ENCODE measurements at regions not wholly inside any gene's neighbourhood (a gene's known extent, or its start where the extent isn't known, plus 50 kb on each side); places are given as distances from the start of the nearest gene placed in this dataset.

- TF ChIP-seq PATZ1 (CRISPR knock-in tag; IDR thresholded peaks at IDR 0.05; ENCODE audit: borderline replicate concordance) = no peak
- no peak for TF ChIP-seq CREB5 (CRISPR knock-in tag; IDR thresholded peaks at IDR 0.05; ENCODE audit: low read depth)
Measured at GRCh38 chr22:49241174-49241851, 586.4 kb downstream of the BRD1 start.

Measured in SK-N-SH treated with all-trans-retinoic acid at 6 μM for 48 hours (cell line).